PFSK-1 (cell line): ENCODE measurements at regions not wholly inside any gene's neighbourhood (a gene's known extent, or its start where the extent isn't known, plus 50 kb on each side); places are given as distances from the start of the nearest gene placed in this dataset.

Source experiments
- FOXP2 ChIP-seq: optimal IDR thresholded peaks from 2 replicates; pipeline ENCODE3; 2011; ENCODE audit warnings: borderline replicate concordance, control low read depth, inconsistent platforms; ENCODE audit not compliant: insufficient read depth; ENCODE audit errors: extremely low read length, extremely low read depth
- POLR2AphosphoS5 ChIP-seq: IDR thresholded peaks from 2 replicates; pipeline ENCODE4 v1.6.1; 2012; ENCODE audit warnings: low read depth, mild to moderate bottlenecking, control low read depth, low read length, moderate library complexity
- SIN3A ChIP-seq: IDR thresholded peaks from 2 replicates; pipeline ENCODE4 v1.6.1; 2012; ENCODE audit warnings: mild to moderate bottlenecking, low read length, moderate library complexity, borderline replicate concordance; ENCODE audit not compliant: insufficient read depth
- TAF1 ChIP-seq: IDR thresholded peaks from 2 replicates; pipeline ENCODE4 v1.6.1; 2012; ENCODE audit warnings: low read length, control low read depth, borderline replicate concordance; ENCODE audit not compliant: insufficient read depth
- TF ChIP-seq, protein P1 (sequence below), 2 experiments: IDR thresholded peaks; 2 replicates each; pipeline versions ENCODE4 v1.6.1 to v1.8.0; 2011 to 2012; ENCODE audit warnings: low read depth in 2 of 2, low read length in 2 of 2, control low read depth in 1 of 2, inconsistent platforms in 1 of 2, mild to moderate bottlenecking in 1 of 2, moderate library complexity in 1 of 2; ENCODE audit not compliant: insufficient read depth in 1 of 2

- TF ChIP-seq SIN3A (no peak), POLR2AphosphoS5 (no peak), TAF1 (no peak), FOXP2 (no peak)
- TF ChIP-seq, protein P1, sequence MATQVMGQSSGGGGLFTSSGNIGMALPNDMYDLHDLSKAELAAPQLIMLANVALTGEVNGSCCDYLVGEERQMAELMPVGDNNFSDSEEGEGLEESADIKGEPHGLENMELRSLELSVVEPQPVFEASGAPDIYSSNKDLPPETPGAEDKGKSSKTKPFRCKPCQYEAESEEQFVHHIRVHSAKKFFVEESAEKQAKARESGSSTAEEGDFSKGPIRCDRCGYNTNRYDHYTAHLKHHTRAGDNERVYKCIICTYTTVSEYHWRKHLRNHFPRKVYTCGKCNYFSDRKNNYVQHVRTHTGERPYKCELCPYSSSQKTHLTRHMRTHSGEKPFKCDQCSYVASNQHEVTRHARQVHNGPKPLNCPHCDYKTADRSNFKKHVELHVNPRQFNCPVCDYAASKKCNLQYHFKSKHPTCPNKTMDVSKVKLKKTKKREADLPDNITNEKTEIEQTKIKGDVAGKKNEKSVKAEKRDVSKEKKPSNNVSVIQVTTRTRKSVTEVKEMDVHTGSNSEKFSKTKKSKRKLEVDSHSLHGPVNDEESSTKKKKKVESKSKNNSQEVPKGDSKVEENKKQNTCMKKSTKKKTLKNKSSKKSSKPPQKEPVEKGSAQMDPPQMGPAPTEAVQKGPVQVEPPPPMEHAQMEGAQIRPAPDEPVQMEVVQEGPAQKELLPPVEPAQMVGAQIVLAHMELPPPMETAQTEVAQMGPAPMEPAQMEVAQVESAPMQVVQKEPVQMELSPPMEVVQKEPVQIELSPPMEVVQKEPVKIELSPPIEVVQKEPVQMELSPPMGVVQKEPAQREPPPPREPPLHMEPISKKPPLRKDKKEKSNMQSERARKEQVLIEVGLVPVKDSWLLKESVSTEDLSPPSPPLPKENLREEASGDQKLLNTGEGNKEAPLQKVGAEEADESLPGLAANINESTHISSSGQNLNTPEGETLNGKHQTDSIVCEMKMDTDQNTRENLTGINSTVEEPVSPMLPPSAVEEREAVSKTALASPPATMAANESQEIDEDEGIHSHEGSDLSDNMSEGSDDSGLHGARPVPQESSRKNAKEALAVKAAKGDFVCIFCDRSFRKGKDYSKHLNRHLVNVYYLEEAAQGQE (IDR thresholded peaks at IDR 0.05; ENCODE audit: insufficient read depth in 1 of 2, low read depth in 2 of 2, low read length in 2 of 2): no peak
Observed at GRCh38 chr15:89002830-89003229, 85.4 kb upstream of the ABHD2 start.

DNA sequence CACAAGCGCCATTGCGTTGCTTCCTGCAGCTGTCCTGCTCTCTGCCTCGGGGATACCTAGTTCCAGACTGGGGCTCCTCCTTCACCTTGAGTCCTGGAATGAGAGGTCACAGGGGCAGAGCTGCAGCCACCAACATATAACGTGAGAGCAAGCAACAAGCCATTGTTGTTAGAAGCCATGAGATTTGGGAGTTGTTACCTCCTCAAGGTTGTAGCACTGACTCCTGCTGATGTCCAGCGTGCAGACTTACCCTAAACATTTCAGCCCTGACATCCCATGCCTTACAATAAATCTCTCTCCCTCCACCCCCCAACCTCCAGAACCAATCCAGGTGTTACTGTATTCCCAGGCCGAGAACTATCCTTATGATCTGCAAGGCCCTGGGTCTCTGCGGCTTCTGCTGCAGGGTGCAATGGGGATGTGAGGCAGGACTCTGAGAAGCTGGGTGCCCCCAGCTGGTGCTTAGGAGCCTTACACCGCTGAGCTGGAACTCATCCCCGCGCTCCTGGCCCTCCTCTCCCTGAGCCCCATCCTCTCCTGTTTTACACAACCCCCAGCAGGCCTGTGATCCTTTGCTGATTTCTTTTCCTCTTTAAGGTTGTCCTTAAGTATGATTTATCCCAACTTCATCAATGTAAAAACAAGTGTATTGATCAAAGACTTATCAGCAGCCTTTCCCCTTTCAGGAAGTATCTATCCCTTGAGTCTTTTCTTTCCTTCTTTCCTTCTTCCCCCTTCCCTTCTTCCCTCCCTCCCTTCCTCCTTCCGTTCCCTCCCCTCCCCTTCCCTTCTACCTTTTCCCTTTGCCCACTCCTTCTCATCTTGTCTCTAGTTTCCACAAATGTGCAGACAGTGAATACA is 84.2 kb upstream of the ABHD2 start:
- TF ChIP-seq TAF1 (no peak), SIN3A (no peak)

- TF ChIP-seq, protein P1 (IDR thresholded peaks at IDR 0.05; ENCODE audit: insufficient read depth in 1 of 2, low read depth in 2 of 2, low read length in 2 of 2): no peak
- TF ChIP-seq TAF1 (no peak), POLR2AphosphoS5 (no peak), SIN3A (no peak), FOXP2 (no peak)
Observed at GRCh38 chr15:89004726-89005030, 83.6 kb upstream of the ABHD2 start.

GRCh38 chr15:89007989-89008388 is 80.3 kb upstream of the ABHD2 start:
- no peak for TF ChIP-seq TAF1
- no peak for TF ChIP-seq SIN3A
- TF ChIP-seq, protein P1 (IDR thresholded peaks at IDR 0.05; ENCODE audit: insufficient read depth in 1 of 2, low read depth in 2 of 2, low read length in 2 of 2): no peak
- no peak for TF ChIP-seq POLR2AphosphoS5
- TF ChIP-seq FOXP2: no peak

GRCh38 chr15:89009080-89009479 is 79.2 kb upstream of the ABHD2 start:
- TF ChIP-seq POLR2AphosphoS5 (no peak), FOXP2 (no peak), TAF1 (no peak), SIN3A (no peak)
- TF ChIP-seq, protein P1 (IDR thresholded peaks at IDR 0.05; ENCODE audit: insufficient read depth in 1 of 2, low read depth in 2 of 2, low read length in 2 of 2): no peak
